GM12892 (cell line): ENCODE measurements at regions not wholly inside any gene's neighbourhood (a gene's known extent, or its start where the extent isn't known, plus 50 kb on each side); places are given as distances from the start of the nearest gene placed in this dataset.

Source experiments
- DNase-seq: peaks from one replicate; pipeline ENCODE4 v3.0.0; 2011; ENCODE audit not compliant: insufficient read length
- FAIRE-seq: peaks from 2 replicates; lab custom pipeline; 2011; peaks lifted over from hg19 to GRCh38; lab: Jason Lieb, UNC
- POLR2A ChIP-seq: IDR thresholded peaks from 2 replicates; pipeline ENCODE4 v1.6.1; 2011; ENCODE audit warnings: low read depth, low read length, control low read depth
- POLR2AphosphoS5 ChIP-seq: IDR thresholded peaks from 2 replicates; pipeline ENCODE4 v1.6.1; 2011; ENCODE audit warnings: low read depth, low read length, control low read depth
- TAF1 ChIP-seq: IDR thresholded peaks from 2 replicates; pipeline ENCODE4 v1.6.1; 2011; ENCODE audit warnings: low read depth, mild to moderate bottlenecking, control low read depth, low read length, borderline replicate concordance

DNA sequence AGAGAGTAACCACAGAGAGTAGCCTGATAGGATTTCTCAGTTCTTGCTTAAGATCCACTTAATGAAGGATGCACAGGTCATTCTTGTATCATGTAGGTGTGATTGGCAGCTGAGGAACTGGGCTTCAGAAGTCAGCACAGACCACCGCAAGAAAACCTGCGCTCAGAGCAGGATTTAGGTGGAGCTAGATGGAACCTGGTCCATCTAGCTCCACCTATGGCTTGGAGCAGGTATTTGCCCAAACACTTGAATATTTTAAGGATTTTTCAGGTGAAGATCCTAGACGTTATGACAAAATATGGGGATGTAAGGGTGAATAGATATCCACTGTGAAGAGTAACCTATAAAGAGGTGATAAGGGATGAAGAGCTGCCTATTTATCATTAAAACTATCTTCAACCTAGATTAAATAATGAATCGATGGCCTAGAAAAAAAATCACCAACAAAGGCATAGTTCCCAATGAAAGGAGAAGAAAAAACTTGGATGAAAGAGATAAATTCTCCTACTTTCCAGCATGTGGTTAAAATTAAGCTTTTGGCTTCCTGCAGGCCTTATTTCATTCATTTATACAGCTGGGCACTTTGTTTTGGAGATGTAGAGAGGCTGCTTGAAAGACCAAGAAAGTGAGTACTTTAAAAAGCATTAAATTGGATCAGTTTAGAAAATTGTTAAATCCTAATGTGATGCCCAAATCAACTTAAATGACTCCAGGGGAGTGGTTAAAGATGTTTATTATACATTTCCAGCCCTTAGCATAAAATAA lies 778.4 kb upstream of the GJE1 start:
- TF ChIP-seq POLR2A (no peak), TAF1 (no peak), POLR2AphosphoS5 (no peak)
- DNase-seq, result no peak
- FAIRE-seq, result no peak

DNA sequence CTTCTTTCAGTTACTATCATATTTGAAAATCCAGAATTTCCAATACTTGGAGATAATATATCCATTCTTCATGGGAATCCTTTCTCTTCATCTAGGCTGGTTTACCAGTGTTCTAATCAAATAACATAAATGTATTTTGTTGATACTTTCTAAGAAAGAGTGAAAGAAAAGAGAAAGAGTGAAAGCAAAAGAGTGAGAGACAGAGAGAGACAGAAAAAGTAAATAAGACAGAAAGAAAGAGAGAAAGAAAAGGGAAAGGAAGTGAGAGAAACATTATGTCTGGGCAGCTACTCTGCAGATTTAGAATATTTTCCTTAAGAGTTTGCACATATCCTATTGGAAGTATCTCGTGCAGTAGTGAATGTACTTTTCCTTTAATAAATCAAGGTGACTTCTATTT lies 781.0 kb upstream of the GJE1 start:
- FAIRE-seq, result no peak
- no peak for TF ChIP-seq TAF1
- no peak for TF ChIP-seq POLR2AphosphoS5
- no peak for TF ChIP-seq POLR2A
- DNase-seq, result no peak

DNA sequence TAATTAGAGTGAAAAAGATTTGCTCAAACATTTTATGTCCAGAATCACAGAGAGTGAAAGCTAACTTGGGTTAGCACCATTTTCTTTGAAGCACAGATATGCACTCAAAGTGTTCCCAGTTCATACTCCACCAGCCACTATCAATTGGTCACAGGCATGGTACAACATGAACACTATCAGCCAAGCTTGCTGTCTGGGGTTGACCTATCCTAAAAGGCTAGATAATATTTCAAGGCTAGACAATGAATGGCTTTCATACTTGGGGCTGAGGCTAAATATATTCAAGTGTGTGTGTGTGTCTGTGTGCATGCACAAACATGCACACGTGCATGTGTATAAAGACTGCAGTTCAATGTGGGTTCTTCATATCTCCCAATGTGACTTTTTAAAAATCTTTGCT lies 783.0 kb upstream of the GJE1 start:
- DNase-seq (no peak), FAIRE-seq (no peak)
- no peak for TF ChIP-seq TAF1
- TF ChIP-seq POLR2A, result no peak
- no peak for TF ChIP-seq POLR2AphosphoS5

DNA sequence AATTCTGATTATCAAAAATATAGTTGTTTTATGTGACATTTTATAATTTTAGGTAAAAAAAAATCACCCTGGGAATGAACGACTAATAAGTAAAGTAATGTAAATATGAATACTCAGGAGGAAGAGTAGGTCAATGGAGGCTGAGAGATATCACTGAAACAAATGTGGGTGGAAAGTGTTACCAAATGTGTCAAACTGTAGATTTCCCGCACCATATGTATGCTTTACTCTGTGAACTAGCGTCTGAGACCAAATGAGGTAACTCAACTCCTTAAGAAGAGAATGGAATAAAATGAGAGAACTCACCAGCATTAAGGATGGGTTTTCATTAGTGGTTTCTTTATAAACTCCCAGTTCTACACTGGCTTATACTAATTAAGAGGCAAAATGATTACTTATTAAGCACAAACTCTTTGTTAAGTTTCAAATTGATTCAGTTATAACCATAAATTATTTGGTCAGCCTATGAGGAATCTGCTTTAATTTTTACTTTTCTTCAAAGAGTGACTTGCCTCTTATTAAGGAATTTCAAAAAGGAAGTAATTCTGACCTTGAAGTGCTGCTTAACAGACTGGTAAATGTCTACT lies 784.7 kb upstream of the GJE1 start:
- no peak for TF ChIP-seq POLR2AphosphoS5
- TF ChIP-seq TAF1, result no peak
- no peak for TF ChIP-seq POLR2A
- FAIRE-seq, result no peak

DNA sequence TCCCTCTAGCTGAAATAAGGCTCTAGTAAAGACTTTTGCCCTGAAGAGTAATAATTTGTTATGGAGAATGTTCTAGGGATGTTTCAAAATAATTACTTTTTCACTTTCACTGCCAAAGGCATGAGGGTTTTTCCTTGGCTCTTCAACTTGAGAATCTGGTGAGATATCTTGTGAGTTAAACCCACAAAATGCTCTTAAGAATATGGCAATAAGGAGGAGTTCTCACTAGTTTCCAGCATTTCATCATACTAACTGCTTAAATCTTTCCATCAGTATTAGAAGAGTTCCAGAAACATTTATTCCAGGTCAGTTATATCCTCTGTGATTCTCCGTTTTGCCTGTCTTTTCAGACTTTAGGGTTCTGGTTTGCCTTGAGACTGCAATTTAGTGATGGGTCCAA lies 785.6 kb upstream of the GJE1 start:
- DNase-seq (no peak), FAIRE-seq (no peak)
- no peak for TF ChIP-seq TAF1
- no peak for TF ChIP-seq POLR2A
- TF ChIP-seq POLR2AphosphoS5, result no peak

More for the DNA sequence above, 784.7 kb upstream of the GJE1 start:
- no peak for DNase-seq

DNA sequence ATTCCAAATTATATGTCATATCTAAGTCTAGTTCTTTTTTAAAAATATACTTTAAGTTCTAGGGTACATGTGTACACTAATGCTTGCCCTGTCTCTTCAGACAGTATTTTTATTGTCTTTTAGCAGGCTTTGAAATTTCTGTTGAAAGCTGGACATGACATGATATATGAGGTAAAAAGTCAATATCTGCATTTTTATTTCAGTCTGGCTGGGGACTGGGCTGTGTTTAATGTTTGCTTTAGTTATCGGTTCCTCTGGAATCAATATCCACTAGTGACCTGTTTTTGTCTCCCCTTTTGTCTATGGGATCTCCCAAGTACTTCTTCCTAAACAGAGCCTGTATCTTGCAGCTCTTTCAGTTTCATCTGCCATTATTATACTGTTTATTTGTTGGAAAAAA lies 786.2 kb upstream of the GJE1 start:
- FAIRE-seq (no peak), DNase-seq (no peak)
- no peak for TF ChIP-seq TAF1
- TF ChIP-seq POLR2AphosphoS5, result no peak
- no peak for TF ChIP-seq POLR2A

DNA sequence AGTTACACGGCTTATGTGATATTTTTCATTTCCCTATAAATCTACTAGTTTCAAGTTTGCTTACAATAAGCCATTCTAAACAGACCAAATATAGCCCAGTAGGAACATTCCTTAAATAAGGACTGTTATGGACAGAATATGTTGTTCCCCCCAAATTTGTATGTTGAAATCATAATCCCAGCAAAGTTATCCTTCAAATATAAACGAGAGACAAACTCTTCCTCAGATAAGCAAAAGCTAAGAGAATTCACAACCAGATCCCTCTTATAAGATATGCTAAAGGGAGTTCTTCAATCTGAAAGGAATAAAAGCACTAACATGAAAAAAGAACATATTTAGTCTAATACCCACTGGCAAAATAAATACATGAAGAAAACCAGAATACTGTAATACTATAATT lies 795.5 kb upstream of the GJE1 start:
- FAIRE-seq, result no peak

DNA sequence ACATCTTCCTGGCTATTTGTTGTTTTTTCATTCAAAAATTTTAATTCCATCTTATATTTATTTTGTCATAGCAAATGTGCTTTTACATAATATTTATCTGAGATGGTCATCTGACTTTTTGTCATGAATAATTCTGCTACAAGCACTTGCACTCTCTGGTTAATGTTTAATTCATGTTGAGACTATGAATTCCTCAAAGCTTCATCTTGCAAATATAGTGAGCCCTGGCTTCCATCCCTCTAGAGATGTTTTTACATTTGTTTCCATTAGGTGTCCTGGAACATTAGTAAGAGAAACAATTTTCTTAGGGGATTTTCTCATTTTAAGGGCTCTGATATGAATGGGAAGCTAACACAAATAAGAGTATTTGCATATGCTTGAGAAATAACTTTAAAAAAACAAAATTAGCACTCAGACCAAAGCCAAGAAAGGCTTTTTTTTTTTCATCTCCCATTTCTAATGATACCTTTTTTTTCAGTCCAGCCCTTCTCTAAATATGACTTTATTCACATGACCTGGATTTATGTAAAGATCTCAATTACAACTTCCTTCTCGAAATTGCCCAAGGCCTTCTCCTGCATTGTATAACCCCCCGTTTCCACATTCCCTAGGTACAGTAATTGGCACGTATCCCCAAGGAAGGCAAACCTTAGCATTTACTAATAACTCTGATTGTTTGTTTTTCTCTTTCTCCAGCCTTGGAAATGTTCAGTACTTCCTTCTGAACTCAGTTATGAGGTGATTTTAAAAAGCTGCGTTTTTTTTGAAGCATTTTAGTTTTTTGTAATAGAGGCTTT lies 797.0 kb upstream of the GJE1 start:
- no peak for FAIRE-seq

More for the DNA sequence above, 795.5 kb upstream of the GJE1 start:
- no peak for TF ChIP-seq POLR2A
- no peak for TF ChIP-seq TAF1
- no peak for TF ChIP-seq POLR2AphosphoS5
- no peak for DNase-seq

DNA sequence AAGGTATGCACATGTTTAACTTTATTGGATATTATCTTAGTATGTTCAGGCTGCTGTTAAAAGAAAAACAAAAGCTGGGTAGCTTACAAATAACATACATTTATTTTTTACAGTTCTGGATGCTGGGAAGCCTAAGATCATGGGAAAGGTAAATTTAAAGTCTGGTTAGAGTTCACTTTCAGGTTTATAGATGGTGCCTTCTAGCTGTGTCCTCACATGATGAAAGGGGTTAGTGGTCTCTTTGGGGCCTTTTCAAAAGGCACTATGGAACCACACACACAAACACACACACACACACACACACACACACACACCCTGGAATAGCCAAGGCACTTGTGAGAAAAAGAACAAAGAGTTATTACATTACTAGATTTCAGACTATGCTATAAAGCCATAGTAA lies 805.8 kb upstream of the GJE1 start:
- TF ChIP-seq POLR2AphosphoS5 (no peak), POLR2A (no peak), TAF1 (no peak)
- DNase-seq, result no peak
- FAIRE-seq, result no peak

More for the DNA sequence above, 797.0 kb upstream of the GJE1 start:
- DNase-seq, result no peak
- TF ChIP-seq POLR2AphosphoS5 (no peak), POLR2A (no peak), TAF1 (no peak)

DNA sequence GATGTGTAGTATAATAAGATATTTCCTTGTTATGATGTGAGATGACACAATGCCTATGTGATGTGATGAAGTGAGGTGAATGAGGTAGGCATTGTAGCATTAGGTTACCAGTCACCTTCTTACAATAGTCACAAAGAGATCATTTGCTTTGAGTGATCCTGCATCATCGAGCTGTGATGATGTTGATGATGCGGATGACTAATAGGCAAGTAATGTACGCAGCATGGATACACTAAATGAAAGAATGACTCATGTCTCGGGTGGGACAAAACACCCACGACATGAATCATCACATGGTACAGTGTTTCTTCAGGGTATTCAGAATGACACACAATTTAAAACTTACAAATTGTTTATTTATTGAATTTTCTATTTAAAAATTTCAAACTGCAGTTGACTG lies 806.3 kb upstream of the GJE1 start:
- TF ChIP-seq TAF1 (no peak), POLR2A (no peak), POLR2AphosphoS5 (no peak)
- no peak for FAIRE-seq
- DNase-seq, result no peak
